ENCODE measurements at regions not wholly inside any gene's neighbourhood (a gene's known extent, or its start where the extent isn't known, plus 50 kb on each side); places are given as distances from the start of the nearest gene placed in this dataset.

- TF ChIP-seq SPI1 (IDR thresholded peaks at IDR 0.05; ENCODE audit: low read depth, low read length) (no peak), PAX5 (IDR thresholded peaks at IDR 0.05; ENCODE audit: insufficient read depth, low read length, severe bottlenecking) (no peak), TAF1 (IDR thresholded peaks at IDR 0.05; ENCODE audit: low read depth, low read length) (no peak), POLR2A (IDR thresholded peaks at IDR 0.05; ENCODE audit: low read depth, low read length) (no peak), POU2F2 (IDR thresholded peaks at IDR 0.05; ENCODE audit: low read depth, low read length) (no peak), POLR2AphosphoS5 (IDR thresholded peaks at IDR 0.05; ENCODE audit: low read depth, low read length) (no peak)
- DNase-seq (ENCODE audit: insufficient read length, low spot score) = no peak
- no peak for FAIRE-seq
Measured at GRCh38 chr1:39146681-39147080, 57.8 kb upstream of the MACF1 start.

- DNase-seq (ENCODE audit: insufficient read length, low spot score) = no peak
- no peak for FAIRE-seq
- no peak for TF ChIP-seq POU2F2 (IDR thresholded peaks at IDR 0.05; ENCODE audit: low read depth, low read length)
- TF ChIP-seq POLR2AphosphoS5 (IDR thresholded peaks at IDR 0.05; ENCODE audit: low read depth, low read length) = no peak
- TF ChIP-seq PAX5 (IDR thresholded peaks at IDR 0.05; ENCODE audit: insufficient read depth, low read length, severe bottlenecking) = no peak
- TF ChIP-seq SPI1 (IDR thresholded peaks at IDR 0.05; ENCODE audit: low read depth, low read length) = no peak
- TF ChIP-seq POLR2A (IDR thresholded peaks at IDR 0.05; ENCODE audit: low read depth, low read length) = no peak
- no peak for TF ChIP-seq TAF1 (IDR thresholded peaks at IDR 0.05; ENCODE audit: low read depth, low read length)
Measured at GRCh38 chr1:39147099-39148025, 57.1 kb upstream of the MACF1 start.

- TF ChIP-seq POU2F2 (IDR thresholded peaks at IDR 0.05; ENCODE audit: low read depth, low read length) (no peak), TAF1 (IDR thresholded peaks at IDR 0.05; ENCODE audit: low read depth, low read length) (no peak), PAX5 (IDR thresholded peaks at IDR 0.05; ENCODE audit: insufficient read depth, low read length, severe bottlenecking) (no peak), POLR2A (IDR thresholded peaks at IDR 0.05; ENCODE audit: low read depth, low read length) (no peak), SPI1 (IDR thresholded peaks at IDR 0.05; ENCODE audit: low read depth, low read length) (no peak), POLR2AphosphoS5 (IDR thresholded peaks at IDR 0.05; ENCODE audit: low read depth, low read length) (no peak)
- FAIRE-seq (no peak), DNase-seq (ENCODE audit: insufficient read length, low spot score) (no peak)
Measured at GRCh38 chr1:39148942-39149341, 55.6 kb upstream of the MACF1 start.

- FAIRE-seq (no peak), DNase-seq (ENCODE audit: insufficient read length, low spot score) (no peak)
- no peak for TF ChIP-seq POU2F2 (IDR thresholded peaks at IDR 0.05; ENCODE audit: low read depth, low read length)
Measured at GRCh38 chr1:39149509-39149908, 55.0 kb upstream of the MACF1 start.

- no peak for TF ChIP-seq POLR2A (IDR thresholded peaks at IDR 0.05; ENCODE audit: low read depth, low read length)
- no peak for TF ChIP-seq TAF1 (IDR thresholded peaks at IDR 0.05; ENCODE audit: low read depth, low read length)
- no peak for TF ChIP-seq PAX5 (IDR thresholded peaks at IDR 0.05; ENCODE audit: insufficient read depth, low read length, severe bottlenecking)
- no peak for TF ChIP-seq POU2F2 (IDR thresholded peaks at IDR 0.05; ENCODE audit: low read depth, low read length)
- DNase-seq (ENCODE audit: insufficient read length, low spot score) (no peak), FAIRE-seq (no peak)
Measured at GRCh38 chr1:39150779-39151178, 53.7 kb upstream of the MACF1 start.

GRCh38 chr1:39151267-39151666 lies 53.2 kb upstream of the MACF1 start:
- TF ChIP-seq POLR2A (IDR thresholded peaks at IDR 0.05; ENCODE audit: low read depth, low read length) (no peak), POU2F2 (IDR thresholded peaks at IDR 0.05; ENCODE audit: low read depth, low read length) (no peak), SPI1 (IDR thresholded peaks at IDR 0.05; ENCODE audit: low read depth, low read length) (no peak), TAF1 (IDR thresholded peaks at IDR 0.05; ENCODE audit: low read depth, low read length) (no peak), PAX5 (IDR thresholded peaks at IDR 0.05; ENCODE audit: insufficient read depth, low read length, severe bottlenecking) (no peak), POLR2AphosphoS5 (IDR thresholded peaks at IDR 0.05; ENCODE audit: low read depth, low read length) (no peak)
- DNase-seq (ENCODE audit: insufficient read length, low spot score) (no peak), FAIRE-seq (no peak)

GRCh38 chr1:39152923-39153322 lies 51.6 kb upstream of the MACF1 start:
- TF ChIP-seq TAF1 (IDR thresholded peaks at IDR 0.05; ENCODE audit: low read depth, low read length) = no peak
- TF ChIP-seq POLR2AphosphoS5 (IDR thresholded peaks at IDR 0.05; ENCODE audit: low read depth, low read length) = no peak
- no peak for TF ChIP-seq POLR2A (IDR thresholded peaks at IDR 0.05; ENCODE audit: low read depth, low read length)
- no peak for TF ChIP-seq PAX5 (IDR thresholded peaks at IDR 0.05; ENCODE audit: insufficient read depth, low read length, severe bottlenecking)
- no peak for TF ChIP-seq SPI1 (IDR thresholded peaks at IDR 0.05; ENCODE audit: low read depth, low read length)
- no peak for TF ChIP-seq POU2F2 (IDR thresholded peaks at IDR 0.05; ENCODE audit: low read depth, low read length)
- FAIRE-seq = no peak

GRCh38 chr1:39153684-39154083 lies 50.8 kb upstream of the MACF1 start:
- DNase-seq (ENCODE audit: insufficient read length, low spot score) (no peak), FAIRE-seq (no peak)
- no peak for TF ChIP-seq PAX5 (IDR thresholded peaks at IDR 0.05; ENCODE audit: insufficient read depth, low read length, severe bottlenecking)
- TF ChIP-seq POLR2A (IDR thresholded peaks at IDR 0.05; ENCODE audit: low read depth, low read length) = no peak
- no peak for TF ChIP-seq POLR2AphosphoS5 (IDR thresholded peaks at IDR 0.05; ENCODE audit: low read depth, low read length)
- TF ChIP-seq SPI1 (IDR thresholded peaks at IDR 0.05; ENCODE audit: low read depth, low read length) = no peak
- TF ChIP-seq POU2F2 (IDR thresholded peaks at IDR 0.05; ENCODE audit: low read depth, low read length) = no peak
- TF ChIP-seq TAF1 (IDR thresholded peaks at IDR 0.05; ENCODE audit: low read depth, low read length) = no peak

More at GRCh38 chr1:39152923-39153322, 51.6 kb upstream of the MACF1 start:
- no peak for DNase-seq (ENCODE audit: insufficient read length, low spot score)

- DNase-seq (ENCODE audit: insufficient read length, low spot score) (no peak), FAIRE-seq (no peak)
- TF ChIP-seq PAX5 (IDR thresholded peaks at IDR 0.05; ENCODE audit: insufficient read depth, low read length, severe bottlenecking) (no peak), POLR2AphosphoS5 (IDR thresholded peaks at IDR 0.05; ENCODE audit: low read depth, low read length) (no peak), POU2F2 (IDR thresholded peaks at IDR 0.05; ENCODE audit: low read depth, low read length) (no peak), POLR2A (IDR thresholded peaks at IDR 0.05; ENCODE audit: low read depth, low read length) (no peak), TAF1 (IDR thresholded peaks at IDR 0.05; ENCODE audit: low read depth, low read length) (no peak), SPI1 (IDR thresholded peaks at IDR 0.05; ENCODE audit: low read depth, low read length) (no peak)
Measured at GRCh38 chr1:39154553-39155421, 49.7 kb upstream of the MACF1 start.

Measured in GM12891 (cell line).